SU-DHL-6 (cell line): ENCODE measurements at regions not wholly inside any gene's neighbourhood (a gene's known extent, or its start where the extent isn't known, plus 50 kb on each side); places are given as distances from the start of the nearest gene placed in this dataset.

Source experiments
- EZH2phosphoT487 ChIP-seq: fragments of 200-600 bp; sonication (generic), shearing (Covaris generic); conservative IDR thresholded peaks from 2 replicates; pipeline ENCODE4 v1.6.1; 2018; ENCODE audit warnings: mild to moderate bottlenecking, antibody characterized with exemption, low read length, moderate library complexity, mixed read lengths
- TF ChIP-seq, protein P1 (sequence below): fragments of 200-600 bp; sonication (generic); IDR thresholded peaks from one replicate; pipeline ENCODE4 v1.5.1; 2017; ENCODE audit warnings: antibody characterized with exemption, mild to moderate bottlenecking, low read length, moderate library complexity; ENCODE audit not compliant: insufficient read depth, poor library complexity, severe bottlenecking

DNA sequence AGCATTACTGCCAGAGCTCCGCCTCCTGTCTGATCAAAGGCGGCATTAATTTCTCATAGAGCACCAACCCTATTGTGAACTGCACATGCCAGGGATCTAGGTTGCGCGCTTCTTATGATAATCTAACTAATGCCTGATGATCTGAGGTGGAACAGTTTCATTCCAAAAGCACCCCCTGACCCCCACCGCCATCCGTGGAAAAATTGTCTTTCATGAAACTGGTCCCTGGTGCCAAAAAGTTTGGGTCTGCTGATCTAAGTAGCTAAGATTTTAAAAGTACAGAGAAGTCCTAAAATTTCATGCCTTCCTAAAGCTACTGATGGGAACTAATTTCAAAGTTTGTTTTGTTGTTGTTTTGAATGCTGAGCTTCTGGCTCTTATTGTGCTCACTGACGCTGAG, 281.6 kb downstream of the PRL start:
- TF ChIP-seq, protein P1, sequence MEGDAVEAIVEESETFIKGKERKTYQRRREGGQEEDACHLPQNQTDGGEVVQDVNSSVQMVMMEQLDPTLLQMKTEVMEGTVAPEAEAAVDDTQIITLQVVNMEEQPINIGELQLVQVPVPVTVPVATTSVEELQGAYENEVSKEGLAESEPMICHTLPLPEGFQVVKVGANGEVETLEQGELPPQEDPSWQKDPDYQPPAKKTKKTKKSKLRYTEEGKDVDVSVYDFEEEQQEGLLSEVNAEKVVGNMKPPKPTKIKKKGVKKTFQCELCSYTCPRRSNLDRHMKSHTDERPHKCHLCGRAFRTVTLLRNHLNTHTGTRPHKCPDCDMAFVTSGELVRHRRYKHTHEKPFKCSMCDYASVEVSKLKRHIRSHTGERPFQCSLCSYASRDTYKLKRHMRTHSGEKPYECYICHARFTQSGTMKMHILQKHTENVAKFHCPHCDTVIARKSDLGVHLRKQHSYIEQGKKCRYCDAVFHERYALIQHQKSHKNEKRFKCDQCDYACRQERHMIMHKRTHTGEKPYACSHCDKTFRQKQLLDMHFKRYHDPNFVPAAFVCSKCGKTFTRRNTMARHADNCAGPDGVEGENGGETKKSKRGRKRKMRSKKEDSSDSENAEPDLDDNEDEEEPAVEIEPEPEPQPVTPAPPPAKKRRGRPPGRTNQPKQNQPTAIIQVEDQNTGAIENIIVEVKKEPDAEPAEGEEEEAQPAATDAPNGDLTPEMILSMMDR: no peak
- TF ChIP-seq EZH2phosphoT487: no peak
